SK-N-MC (cell line): ENCODE measurements at regions not wholly inside any gene's neighbourhood (a gene's known extent, or its start where the extent isn't known, plus 50 kb on each side); places are given as distances from the start of the nearest gene placed in this dataset.

Experiments used
- EZH2 ChIP-seq: fragments of 200-600 bp; sonication (generic); IDR thresholded peaks from one replicate; pipeline ENCODE4 v1.6.1; 2017; ENCODE audit warnings: antibody characterized with exemption
- FOXP2 ChIP-seq: optimal IDR thresholded peaks from 2 replicates; pipeline ENCODE3; 2011; ENCODE audit warnings: mild to moderate bottlenecking, moderate library complexity; ENCODE audit not compliant: insufficient read depth; ENCODE audit errors: extremely low read length, control extremely low read depth
- POLR2AphosphoS5 ChIP-seq: IDR thresholded peaks from 2 replicates; pipeline ENCODE4 v1.6.1; 2012; ENCODE audit warnings: mild to moderate bottlenecking, low read depth, low read length, borderline replicate concordance

- TF ChIP-seq EZH2 (no peak), POLR2AphosphoS5 (no peak), FOXP2 (no peak)
Observed at GRCh38 chr12:128078301-128078971, 188.5 kb upstream of the TMEM132C start.
